ENCODE measurements at regions not wholly inside any gene's neighbourhood (a gene's known extent, or its start where the extent isn't known, plus 50 kb on each side); places are given as distances from the start of the nearest gene placed in this dataset.
"Not testable (repeated sequence)": the region's sequence is repeated elsewhere in the genome, so short reads cannot be mapped to it uniquely, and the experiment has no call there.

- intact Hi-C loops (cut with DNase I); DNase-seq (ENCODE audit: low spot score): not testable (repeated sequence)
Measured at GRCh38 chr17:16849861-16850260, 122.1 kb downstream of the TNFRSF13B start.

DNA sequence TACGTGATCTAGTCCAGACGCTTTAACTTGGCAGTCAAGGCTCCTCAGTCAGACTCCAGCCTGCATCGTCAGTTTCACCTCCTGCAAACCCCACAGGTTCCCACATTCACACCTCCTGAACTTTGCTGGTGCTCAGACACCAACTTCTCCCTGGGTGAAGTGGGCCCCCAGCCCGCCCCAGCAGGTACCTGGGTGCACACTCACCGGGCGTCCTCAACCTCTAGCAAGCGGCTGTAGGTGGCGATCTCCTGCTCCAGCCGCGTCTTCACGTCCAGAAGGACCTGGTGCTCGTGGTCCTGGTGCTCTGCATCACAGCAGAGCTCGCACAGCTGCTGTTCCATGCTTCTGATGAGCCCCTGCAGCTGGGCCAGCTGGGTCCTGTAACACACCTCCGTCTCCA lies 122.9 kb downstream of the TNFRSF13B start:
- DNase-seq (ENCODE audit: low spot score); intact Hi-C loops (cut with DNase I): not testable (repeated sequence)

- DNase-seq (ENCODE audit: low spot score), result not testable (repeated sequence)
Measured at GRCh38 chr17:16845098-16845497, 126.8 kb downstream of the TNFRSF13B start.

DNA sequence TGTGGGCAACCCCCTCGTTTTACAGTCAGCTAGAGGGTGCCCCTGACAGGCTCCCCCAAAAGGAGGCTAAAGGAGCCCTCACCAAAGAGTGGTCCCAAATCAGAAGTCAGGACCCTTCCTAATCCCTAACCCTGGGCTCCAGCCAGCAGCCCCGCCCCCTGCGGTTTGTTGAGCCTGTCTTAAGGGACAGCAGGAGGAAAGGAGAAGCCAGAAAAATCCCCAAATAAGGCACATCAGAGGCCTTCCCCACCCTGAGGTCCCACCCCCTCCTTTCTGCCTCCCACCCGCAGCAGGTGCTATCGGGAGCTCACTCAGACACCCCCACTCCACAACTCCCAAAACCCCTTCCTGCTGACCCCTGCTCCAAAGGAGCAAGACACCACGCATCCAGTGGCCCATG lies 127.2 kb downstream of the TNFRSF13B start:
- DNase-seq (ENCODE audit: low spot score); intact Hi-C loops (cut with DNase I): not testable (repeated sequence)

More at GRCh38 chr17:16845098-16845497, 126.8 kb downstream of the TNFRSF13B start:
- intact Hi-C loops (cut with DNase I), result not testable (repeated sequence)

DNA sequence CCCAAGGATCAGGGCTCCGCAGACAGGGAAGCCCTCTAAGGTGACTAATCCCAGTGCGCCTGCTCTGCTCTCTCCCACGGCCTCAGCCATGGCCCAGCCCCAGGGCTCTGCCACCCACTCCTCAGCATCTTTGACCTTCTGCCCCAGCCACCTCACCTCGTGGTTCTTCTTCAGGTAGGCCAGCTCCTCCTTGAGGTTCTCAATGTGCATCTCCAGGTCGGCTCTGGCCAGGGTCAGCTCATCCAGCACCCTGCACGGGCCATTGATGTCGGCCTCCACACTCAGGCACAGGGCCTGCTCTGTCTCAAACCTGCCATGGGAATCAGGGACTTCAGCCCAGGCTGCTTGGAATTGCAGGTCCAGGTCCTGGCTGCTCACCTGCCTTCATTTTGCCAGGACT lies 128.4 kb downstream of the TNFRSF13B start:
- DNase-seq (ENCODE audit: low spot score); intact Hi-C loops (cut with DNase I): not testable (repeated sequence)

- intact Hi-C loops (cut with DNase I); DNase-seq (ENCODE audit: low spot score): not testable (repeated sequence)
Measured at GRCh38 chr17:16842346-16842745, 129.6 kb downstream of the TNFRSF13B start.

GRCh38 chr17:16841896-16842295 lies 130.0 kb downstream of the TNFRSF13B start:
- DNase-seq (ENCODE audit: low spot score); intact Hi-C loops (cut with DNase I): not testable (repeated sequence)

DNA sequence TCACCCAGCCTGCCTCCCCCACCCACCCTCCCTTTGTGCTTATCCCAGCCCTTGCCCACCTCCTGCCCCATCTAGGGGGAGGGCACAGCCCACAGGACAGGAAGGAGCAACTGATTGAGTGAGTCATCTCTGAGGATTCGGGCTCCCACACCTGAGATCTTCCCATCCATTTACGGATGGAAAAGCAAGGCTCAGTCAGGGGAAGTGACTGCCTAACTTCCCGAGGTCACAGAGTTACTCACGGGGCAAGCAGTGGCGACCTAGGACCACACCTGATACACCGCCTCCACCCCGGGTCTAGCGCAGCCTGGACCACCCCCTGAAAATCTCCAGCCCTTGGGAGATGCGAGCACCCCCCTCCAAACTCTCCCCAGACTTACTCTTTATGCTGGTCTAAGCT lies 131.7 kb downstream of the TNFRSF13B start:
- DNase-seq (ENCODE audit: low spot score); intact Hi-C loops (cut with DNase I): not testable (repeated sequence)

DNA sequence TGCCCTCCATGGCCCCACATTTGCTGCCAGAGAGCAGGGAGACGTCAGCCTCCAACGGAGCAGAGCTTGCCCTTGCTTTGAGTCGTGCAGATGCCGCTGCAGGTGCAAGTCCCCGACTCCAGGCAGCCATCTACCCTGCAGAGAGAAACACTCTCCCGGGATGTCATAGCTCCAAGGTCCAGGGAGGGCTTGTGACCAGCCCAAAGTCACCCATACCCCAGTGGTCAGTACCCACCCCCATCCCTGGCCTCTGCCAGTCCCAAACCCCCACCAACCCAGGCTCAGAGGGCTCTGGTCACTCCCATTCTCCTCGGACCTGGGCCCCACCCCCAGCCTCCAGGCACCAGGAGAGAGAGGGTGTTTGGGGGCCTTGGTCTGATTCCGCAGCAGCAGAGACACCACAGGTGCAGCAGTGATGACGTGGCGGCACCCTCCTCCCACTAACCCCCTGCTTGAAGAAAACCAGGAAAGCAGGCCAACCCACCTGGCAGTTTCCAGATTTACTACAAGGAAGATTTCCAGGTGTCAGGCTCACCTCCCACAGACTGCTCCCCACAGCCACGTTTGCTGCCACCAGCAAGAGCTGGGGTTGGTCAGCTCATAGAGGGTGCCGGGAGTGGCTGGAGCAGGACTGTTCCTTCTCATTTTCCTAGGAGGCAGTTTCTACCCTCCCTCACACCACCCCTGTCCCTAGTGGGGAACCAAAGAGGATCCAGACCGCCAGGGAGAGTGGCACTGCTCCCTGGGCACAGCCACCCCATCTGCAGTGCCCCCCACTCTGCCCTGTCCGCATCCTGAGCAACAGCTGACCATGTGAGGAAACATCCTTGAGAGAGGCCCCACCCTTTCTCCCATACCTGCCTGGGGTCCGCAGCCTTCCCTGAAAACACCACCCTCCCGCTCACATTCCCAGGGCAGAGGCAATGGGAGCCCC lies 132.4 kb downstream of the TNFRSF13B start:
- DNase-seq (ENCODE audit: low spot score); intact Hi-C loops (cut with DNase I): not testable (repeated sequence)

DNA sequence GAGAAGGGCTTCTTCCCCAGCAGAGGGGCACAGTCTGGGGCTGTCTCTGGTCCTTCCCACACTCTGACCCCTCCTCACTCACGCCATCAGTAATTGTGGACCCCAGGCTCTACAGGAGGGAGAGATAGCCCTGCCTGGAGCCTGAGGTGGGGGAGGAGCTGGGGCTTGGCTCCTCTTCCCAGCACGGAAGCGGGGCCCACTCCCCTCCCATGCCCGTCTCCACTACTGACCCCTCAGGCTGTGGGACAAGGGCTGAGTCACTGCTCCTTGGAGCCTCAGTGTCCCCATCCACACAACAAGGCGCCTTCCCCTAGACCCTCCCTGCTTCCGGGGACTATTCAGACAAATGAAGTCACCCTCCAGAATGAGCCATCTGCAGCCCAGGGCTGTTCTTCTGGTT lies 133.1 kb downstream of the TNFRSF13B start:
- DNase-seq (ENCODE audit: low spot score); intact Hi-C loops (cut with DNase I): not testable (repeated sequence)

- intact Hi-C loops (cut with DNase I); DNase-seq (ENCODE audit: low spot score): not testable (repeated sequence)
Measured at GRCh38 chr17:16838287-16838686, 133.6 kb downstream of the TNFRSF13B start.

DNA sequence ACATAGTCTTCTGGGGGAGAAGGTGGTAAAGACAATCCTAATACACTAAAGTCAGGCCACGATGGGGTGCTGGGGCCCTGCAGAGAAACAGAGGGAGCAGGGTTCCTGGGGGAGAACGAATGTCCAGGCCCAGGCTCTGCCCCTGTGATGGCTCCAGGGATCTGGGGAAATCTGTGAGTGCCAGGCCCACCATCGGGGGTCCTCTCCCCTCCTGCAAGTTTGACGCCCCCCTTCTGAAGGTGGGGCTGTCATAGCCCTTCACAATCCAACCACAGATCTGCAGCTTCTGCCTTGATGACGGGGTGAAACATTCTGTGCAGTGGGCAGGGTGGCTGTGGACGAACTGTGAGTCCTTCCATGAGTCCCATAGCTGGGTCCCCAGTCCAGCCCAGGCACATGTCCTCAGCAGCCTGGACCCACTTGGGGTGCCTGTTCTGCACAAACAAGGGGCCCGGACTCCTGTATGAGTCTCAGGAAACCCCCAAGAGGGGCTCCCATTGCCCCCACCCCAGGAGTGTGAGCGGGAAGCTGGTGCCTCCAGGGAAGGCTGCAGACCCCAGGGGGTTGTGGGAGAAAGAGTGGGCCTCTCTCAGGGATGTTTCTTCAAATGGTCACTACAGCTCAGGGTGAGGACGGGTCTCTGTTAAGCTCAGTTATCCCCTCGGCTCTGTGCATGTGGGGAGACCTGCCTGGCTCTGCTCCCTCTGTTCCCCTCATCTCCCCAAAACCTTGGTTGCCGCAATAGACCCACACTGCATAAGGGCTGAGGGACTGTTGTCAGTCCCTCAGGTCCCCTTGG lies 134.3 kb downstream of the TNFRSF13B start:
- intact Hi-C loops (cut with DNase I); DNase-seq (ENCODE audit: low spot score): not testable (repeated sequence)

GRCh38 chr17:16836315-16836915 lies 135.5 kb downstream of the TNFRSF13B start:
- peak; percentile 24 for DNase-seq (ENCODE audit: low spot score)
- intact Hi-C loops (cut with DNase I), result not testable (repeated sequence)

DNA sequence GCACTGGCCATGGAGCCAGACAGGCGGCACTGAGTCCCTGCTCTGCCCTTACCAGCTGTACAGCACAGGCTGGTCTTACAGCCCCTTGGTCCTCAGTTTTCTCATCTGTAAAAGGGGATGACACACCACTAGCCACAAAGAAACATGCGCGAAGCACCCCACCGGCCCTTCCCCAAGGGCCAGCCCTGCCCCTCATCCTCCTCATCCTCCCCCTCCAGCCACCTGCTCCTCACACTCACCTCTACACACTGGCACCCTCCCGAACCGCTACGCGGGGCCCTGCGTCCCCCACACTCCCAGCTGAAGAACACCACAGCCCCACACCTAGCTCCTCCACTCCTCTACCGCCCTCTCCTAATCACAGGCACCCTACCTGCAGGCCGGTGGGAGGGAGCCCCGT lies 138.4 kb downstream of the TNFRSF13B start:
- DNase-seq (ENCODE audit: low spot score); intact Hi-C loops (cut with DNase I): not testable (repeated sequence)

GRCh38 chr17:16832853-16833252 lies 139.1 kb downstream of the TNFRSF13B start:
- intact Hi-C loops (cut with DNase I); DNase-seq (ENCODE audit: low spot score): not testable (repeated sequence)

- intact Hi-C loops (cut with DNase I); DNase-seq (ENCODE audit: low spot score): not testable (repeated sequence)
Measured at GRCh38 chr17:16832206-16832605, 139.7 kb downstream of the TNFRSF13B start.

GRCh38 chr17:16830770-16831169 lies 140.7 kb downstream of the CCDC144A start:
- intact Hi-C loops (cut with DNase I); DNase-seq (ENCODE audit: low spot score): not testable (repeated sequence)

DNA sequence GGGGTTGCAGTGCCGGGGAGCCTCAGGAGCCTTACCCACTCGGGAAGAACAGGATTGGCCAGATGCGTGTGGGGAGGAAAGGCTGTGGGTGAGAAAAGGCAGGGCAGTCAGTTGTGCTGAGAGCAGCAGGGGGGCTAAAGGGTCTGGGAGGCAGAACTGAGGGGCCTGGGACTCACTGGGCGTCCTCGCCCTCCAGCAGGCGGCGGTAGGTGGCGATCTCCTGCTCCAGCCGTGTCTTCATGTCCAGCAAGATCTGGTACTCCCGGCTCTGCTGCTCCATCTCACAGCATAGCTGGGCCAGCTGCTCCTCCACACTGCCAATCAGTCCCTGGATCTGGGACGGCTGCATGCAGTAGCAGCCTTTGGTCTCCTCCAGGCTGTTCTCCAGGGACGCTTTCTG lies 140.2 kb downstream of the CCDC144A start:
- peak; percentile 43 for DNase-seq (ENCODE audit: low spot score)
- intact Hi-C loops (cut with DNase I), result not testable (repeated sequence)

Measured in posterior vena cava (tissue), 2 donors.